HFF-Myc (cell line): ENCODE measurements at regions not wholly inside any gene's neighbourhood (a gene's known extent, or its start where the extent isn't known, plus 50 kb on each side); places are given as distances from the start of the nearest gene placed in this dataset.

Source experiments
- DNase-seq: peaks from one replicate; pipeline ENCODE4 v3.0.0-alpha.2; 2011; ENCODE audit warnings: low read depth; ENCODE audit errors: extremely low read depth
- H3K4me3 ChIP-seq: replicated peaks from 2 replicates; pipeline ENCODE4 v1.5.1; 2011; ENCODE audit warnings: low read depth, mild to moderate bottlenecking, control low read depth, low read length
- TF ChIP-seq, protein P1 (sequence below): IDR thresholded peaks from 2 replicates; pipeline ENCODE4 v1.5.1; 2012; ENCODE audit warnings: mild to moderate bottlenecking, low read depth, low read length, control low read depth; ENCODE audit errors: missing control alignments

DNA sequence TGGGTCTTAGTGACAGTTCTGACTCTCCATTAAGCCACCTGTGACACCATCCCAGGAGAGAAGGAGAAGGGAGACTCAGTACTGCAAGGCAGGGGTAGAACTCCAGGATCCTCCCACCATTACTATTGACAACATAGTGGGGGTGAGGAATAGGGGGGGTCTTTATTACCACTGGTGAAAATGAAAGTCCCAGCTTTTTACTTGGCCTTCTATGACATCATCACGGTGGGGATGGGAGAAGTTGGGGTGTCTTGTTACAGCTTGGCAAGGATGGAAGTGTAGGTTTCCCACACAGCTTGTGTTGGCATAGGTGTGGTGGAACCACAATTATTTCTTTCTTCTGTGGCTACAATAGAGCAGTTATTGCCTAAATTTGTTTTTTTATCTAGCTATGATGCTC lies 203.9 kb upstream of the DTNA start:
- DNase-seq, result no peak
- TF ChIP-seq, protein P1, sequence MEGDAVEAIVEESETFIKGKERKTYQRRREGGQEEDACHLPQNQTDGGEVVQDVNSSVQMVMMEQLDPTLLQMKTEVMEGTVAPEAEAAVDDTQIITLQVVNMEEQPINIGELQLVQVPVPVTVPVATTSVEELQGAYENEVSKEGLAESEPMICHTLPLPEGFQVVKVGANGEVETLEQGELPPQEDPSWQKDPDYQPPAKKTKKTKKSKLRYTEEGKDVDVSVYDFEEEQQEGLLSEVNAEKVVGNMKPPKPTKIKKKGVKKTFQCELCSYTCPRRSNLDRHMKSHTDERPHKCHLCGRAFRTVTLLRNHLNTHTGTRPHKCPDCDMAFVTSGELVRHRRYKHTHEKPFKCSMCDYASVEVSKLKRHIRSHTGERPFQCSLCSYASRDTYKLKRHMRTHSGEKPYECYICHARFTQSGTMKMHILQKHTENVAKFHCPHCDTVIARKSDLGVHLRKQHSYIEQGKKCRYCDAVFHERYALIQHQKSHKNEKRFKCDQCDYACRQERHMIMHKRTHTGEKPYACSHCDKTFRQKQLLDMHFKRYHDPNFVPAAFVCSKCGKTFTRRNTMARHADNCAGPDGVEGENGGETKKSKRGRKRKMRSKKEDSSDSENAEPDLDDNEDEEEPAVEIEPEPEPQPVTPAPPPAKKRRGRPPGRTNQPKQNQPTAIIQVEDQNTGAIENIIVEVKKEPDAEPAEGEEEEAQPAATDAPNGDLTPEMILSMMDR, result no peak
- H3K4me3 ChIP-seq, result no peak overlapping the region

DNA sequence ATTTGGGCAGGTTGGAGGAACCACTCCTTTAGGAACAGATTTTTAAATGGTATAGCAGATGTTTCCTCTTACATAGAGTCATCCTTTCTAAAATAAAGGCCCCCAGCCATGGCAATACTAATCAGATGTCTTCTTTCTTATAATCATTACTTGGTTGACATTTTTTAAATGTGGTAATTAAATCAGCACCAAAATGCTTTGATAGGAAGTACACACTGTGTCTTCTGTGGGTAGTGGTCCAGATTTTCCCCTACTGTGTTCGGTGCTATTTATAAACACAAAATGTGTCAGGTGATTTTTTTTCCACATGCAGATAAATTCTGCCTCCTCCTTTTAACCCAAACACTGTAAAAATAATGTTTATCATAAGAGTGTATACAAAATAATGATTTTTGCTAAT lies 200.9 kb upstream of the DTNA start:
- H3K4me3 ChIP-seq, result no peak overlapping the region
- TF ChIP-seq, protein P1, result no peak
- DNase-seq, result no peak

- no peak overlapping the region for H3K4me3 ChIP-seq
- DNase-seq, result no peak
- TF ChIP-seq, protein P1, result no peak
Measured at GRCh38 chr18:34509879-34510586, 200.1 kb upstream of the DTNA start.

DNA sequence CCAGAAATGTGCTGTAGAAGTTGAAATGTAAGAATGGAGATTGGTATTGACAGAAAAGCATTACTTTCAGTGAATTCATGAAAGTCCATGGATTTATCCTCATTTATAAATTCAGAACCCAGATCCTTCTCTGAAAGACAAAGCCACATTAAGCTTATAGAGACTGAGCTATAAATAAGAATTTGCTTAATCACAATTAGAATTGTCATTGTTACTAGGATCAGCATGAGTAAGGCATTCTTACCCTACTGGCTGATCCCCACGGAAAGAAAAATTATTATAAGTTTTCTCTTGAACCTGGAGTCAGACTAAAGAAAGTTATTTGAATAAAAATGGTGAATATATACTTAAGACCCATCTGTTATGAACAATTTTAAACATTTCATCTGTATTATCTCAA lies 199.2 kb upstream of the DTNA start:
- DNase-seq, result no peak
- no peak overlapping the region for H3K4me3 ChIP-seq
- TF ChIP-seq, protein P1, result no peak

GRCh38 chr18:34511435-34511834 lies 198.7 kb upstream of the DTNA start:
- DNase-seq, result no peak
- TF ChIP-seq, protein P1, result no peak
- H3K4me3 ChIP-seq, result no peak overlapping the region

GRCh38 chr18:34511879-34512278 lies 198.2 kb upstream of the DTNA start:
- H3K4me3 ChIP-seq, result no peak overlapping the region

More at GRCh38 chr18:34511879-34512278, 198.2 kb upstream of the DTNA start:
- TF ChIP-seq, protein P1, result no peak
- no peak for DNase-seq
